Memory B cell (primary cell): ENCODE measurements at regions not wholly inside any gene's neighbourhood (a gene's known extent, or its start where the extent isn't known, plus 50 kb on each side); places are given as distances from the start of the nearest gene placed in this dataset.

Experiments
- ATAC-seq: fragments of 150-1000 bp; cut with Tn5 transposase; 2 replicates; pipeline ENCODE4 v1.10.0; 2021; ENCODE audit warnings: low read depth, mild to moderate bottlenecking, moderate library complexity
- DNase-seq, 2 donors: peaks; one replicate each; pipeline ENCODE4 v3.0.0; 2022; ENCODE audit warnings: low spot score in 2 of 2
- H3K27ac Mint-ChIP-seq: one replicate; pipeline ENCODE4 v1.8.0; 2022; ENCODE audit warnings: mild to moderate bottlenecking, moderate library complexity, mixed read lengths
- H3K27me3 Mint-ChIP-seq: one replicate; pipeline ENCODE4 v1.8.0; 2022; ENCODE audit warnings: mixed read lengths
- H3K36me3 Mint-ChIP-seq: one replicate; pipeline ENCODE4 v1.8.0; 2022; ENCODE audit warnings: mild to moderate bottlenecking, mixed read lengths
- H3K4me1 Mint-ChIP-seq: one replicate; pipeline ENCODE4 v1.8.0; 2022; ENCODE audit warnings: mixed read lengths
- H3K4me3 Mint-ChIP-seq: one replicate; pipeline ENCODE4 v1.8.0; 2022; ENCODE audit warnings: mild to moderate bottlenecking, moderate library complexity, mixed read lengths
- H3K9me3 Mint-ChIP-seq: one replicate; pipeline ENCODE4 v1.8.0; 2022; ENCODE audit warnings: mixed read lengths

DNA sequence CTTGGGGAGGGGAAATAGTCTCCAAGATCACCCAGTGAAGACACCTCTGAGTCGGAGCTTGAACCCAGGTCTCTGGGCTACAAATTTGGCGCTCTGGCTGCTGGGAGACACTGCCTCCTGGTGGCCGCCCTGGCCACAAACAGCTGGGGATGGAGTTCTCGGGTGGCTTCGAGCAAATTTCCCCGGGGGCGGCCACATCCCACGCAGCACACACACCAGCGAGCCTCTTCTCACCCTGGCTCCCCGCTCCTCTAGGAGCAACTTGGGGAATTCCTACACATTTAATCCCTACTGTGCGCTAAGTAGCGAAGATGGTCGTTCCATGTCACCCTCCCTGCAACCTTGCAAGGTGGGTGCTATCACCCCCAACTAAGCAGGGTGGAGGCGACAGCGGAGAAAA, 66.2 kb upstream of the BEGAIN start:
- ATAC-seq (peak; percentile 30), DNase-seq (no peak)
- H3K27me3 Mint-ChIP-seq = peaks cover 6% of the 10 kb centered on the region
- H3K4me3 Mint-ChIP-seq = peak overlapping the region; percentile 61
- H3K4me1 Mint-ChIP-seq = peaks cover 15% of the 10 kb centered on the region
- H3K9me3 Mint-ChIP-seq = no peaks in the 10 kb centered on the region
- H3K27ac Mint-ChIP-seq = no peak overlapping the region
- H3K36me3 Mint-ChIP-seq = no peaks in the 10 kb centered on the region

DNA sequence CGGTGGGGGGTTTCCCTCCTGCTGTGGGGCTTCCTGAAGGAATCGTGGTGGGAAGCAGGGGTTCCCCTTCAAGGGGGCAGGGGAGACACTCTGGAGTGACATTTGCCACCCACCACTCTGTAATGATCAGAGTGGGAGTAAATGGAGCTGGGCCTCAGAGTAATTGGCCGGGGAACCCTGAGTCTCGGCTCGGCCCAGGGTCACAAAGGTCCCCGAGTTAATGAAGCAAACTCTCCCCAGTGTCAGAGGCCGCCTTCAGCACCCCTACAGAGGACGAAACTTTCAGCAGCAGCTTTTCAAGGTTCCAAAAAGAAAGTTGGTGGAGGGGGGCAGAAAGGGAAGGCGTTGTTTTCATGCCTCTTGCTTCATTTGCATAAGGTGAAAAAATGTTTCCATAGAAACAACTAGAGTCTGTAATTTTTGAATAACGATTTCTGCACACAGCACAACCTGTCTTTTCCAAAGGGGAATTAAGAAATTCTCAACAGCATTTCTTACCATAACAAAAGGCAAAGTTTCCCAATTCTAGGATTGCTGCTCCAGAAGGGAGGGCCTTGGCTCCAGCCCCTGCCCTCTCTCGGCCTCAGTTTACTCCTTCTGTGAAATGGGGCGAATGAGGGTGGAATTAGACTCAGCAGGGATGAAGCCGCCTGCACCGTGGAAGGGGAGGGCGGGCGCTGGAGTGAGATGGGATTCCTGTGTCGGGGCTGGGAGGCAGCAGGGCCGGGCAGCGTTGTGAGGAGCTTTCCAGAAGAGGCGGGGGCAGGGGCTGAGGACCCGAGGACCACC, 67.0 kb upstream of the BEGAIN start:
- Mint-ChIP-seq H3K4me1 (peaks cover 15% of the 10 kb centered on the region), H3K36me3 (no peaks in the 10 kb centered on the region), H3K4me3 (peak overlapping the region; percentile 61), H3K27ac (no peak overlapping the region), H3K9me3 (no peaks in the 10 kb centered on the region), H3K27me3 (peaks cover 6% of the 10 kb centered on the region)
- ATAC-seq (peak; percentile 56), DNase-seq (no peak)

DNA sequence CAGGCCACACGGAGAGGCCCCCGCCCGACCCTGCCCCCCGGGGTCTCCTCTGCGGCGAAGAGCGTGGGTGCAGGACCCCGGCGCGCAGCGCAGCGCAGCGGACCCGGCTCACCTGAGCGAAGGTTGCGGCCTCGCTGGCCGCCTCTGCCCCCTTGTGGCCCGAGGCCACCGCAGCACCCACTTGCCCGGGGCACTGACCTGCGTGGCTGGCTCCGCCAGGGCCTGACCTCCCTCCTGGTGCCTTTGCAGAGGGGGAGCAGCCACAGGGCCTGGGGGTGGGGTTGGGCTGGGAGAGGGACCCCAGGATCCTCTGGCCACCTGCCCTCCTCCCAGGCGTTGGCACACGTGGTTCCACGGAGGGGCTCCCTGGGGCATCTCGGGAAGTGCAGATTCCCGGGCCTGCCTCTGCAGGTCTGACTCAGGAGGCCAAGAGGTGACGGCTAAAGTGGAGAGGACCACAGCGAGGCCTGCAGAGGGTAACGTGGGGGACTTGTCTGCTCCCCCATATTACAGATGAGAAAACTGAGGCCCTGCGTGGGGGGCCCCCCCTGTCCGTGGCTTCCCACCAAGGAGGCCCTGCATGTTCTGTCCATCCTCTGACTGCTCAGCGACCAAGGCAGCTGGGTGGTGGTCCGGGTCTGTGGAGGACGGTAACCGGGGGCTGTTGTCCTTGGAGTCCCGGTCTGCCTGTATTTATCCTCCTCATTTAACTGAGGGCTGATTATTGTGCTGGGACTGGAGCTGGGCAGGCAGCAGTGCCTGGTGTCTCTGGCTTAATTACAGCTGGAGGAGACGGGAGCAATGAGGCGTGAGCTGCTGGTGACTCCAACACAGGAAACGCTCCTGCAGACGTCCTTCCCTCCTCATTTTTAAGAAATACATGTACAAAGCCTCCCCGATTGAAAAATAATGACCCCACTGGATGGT, 67.9 kb upstream of the BEGAIN start:
- no peak overlapping the region for H3K27ac Mint-ChIP-seq
- ATAC-seq (peak; percentile 82), DNase-seq (peak; percentile 47 to 61)
- H3K27me3 Mint-ChIP-seq = peaks cover 6% of the 10 kb centered on the region
- peaks cover 15% of the 10 kb centered on the region for H3K4me1 Mint-ChIP-seq
- no peak overlapping the region for H3K4me3 Mint-ChIP-seq
- H3K9me3 Mint-ChIP-seq = no peaks in the 10 kb centered on the region
- H3K36me3 Mint-ChIP-seq = no peaks in the 10 kb centered on the region

DNA sequence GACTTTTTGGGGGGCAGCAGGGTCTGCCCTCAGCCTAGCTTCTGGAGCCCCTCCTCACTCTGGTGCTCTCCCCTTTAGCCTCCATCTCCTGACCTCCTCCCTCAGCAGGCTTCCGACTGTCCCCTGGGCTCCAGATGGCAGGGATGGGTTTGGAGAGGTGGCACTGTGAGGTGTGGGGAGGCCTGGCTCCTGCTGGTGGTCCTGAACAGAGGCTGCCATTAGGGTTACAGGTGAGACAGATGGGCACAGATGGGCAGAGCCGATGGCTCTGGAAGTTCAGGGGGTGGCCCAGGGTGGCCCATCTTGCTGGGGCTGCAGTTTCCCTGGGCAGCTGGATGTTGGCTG, 68.5 kb upstream of the BEGAIN start:
- Mint-ChIP-seq H3K36me3 (no peaks in the 10 kb centered on the region), H3K27me3 (peaks cover 6% of the 10 kb centered on the region), H3K4me1 (peaks cover 15% of the 10 kb centered on the region), H3K27ac (no peak overlapping the region), H3K4me3 (no peak overlapping the region), H3K9me3 (no peaks in the 10 kb centered on the region)
- ATAC-seq (no peak), DNase-seq (no peak)

DNA sequence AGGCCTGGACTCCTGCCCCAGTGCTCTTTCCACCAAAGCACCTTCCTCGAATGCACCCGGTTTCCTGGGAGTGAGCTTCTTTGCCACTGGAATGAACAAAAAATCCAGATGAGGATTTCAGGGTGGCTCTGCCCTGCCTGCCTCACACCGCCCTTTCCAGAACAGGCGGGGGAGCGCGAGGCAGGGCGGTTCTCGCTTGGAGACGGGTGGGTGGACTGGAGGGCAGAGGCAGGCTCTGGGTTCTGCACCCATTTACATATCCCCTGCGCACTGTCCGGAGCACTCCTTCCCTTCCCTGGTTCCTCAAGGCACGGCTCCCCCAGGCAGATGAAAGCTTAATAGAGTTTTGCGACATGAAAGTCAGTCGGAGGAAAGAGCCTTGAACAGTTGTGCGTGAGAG, 69.7 kb upstream of the DLK1 start:
- Mint-ChIP-seq H3K36me3 (no peaks in the 10 kb centered on the region), H3K4me3 (no peak overlapping the region), H3K9me3 (no peaks in the 10 kb centered on the region), H3K27me3 (peaks cover 4% of the 10 kb centered on the region), H3K27ac (no peak overlapping the region), H3K4me1 (peaks cover 15% of the 10 kb centered on the region)
- ATAC-seq (no peak), DNase-seq (no peak)

DNA sequence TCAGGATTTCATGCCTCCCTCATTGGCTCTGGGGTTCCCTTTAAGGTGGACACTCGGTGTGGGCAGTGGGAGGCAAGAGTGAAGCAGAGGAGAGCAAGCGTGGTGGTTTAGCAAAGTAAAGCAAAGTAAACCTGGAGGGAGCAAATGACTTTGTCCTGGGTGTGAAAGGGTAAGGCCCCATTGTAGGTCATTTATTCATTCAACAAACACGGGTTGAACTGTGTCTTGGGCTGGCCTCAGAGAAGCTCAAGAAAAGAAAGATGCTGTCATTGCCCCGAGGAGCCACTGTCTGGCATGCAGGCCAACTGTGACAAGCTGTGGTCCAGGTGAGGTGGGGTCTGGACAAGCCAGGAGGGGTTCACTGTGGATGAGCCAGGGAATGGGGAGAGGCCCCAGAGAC, 68.9 kb upstream of the DLK1 start:
- ATAC-seq (no peak), DNase-seq (no peak)
- Mint-ChIP-seq H3K27ac (no peak overlapping the region), H3K4me3 (no peak overlapping the region), H3K9me3 (no peaks in the 10 kb centered on the region), H3K4me1 (peaks cover 15% of the 10 kb centered on the region), H3K36me3 (no peaks in the 10 kb centered on the region), H3K27me3 (peaks cover 4% of the 10 kb centered on the region)

DNA sequence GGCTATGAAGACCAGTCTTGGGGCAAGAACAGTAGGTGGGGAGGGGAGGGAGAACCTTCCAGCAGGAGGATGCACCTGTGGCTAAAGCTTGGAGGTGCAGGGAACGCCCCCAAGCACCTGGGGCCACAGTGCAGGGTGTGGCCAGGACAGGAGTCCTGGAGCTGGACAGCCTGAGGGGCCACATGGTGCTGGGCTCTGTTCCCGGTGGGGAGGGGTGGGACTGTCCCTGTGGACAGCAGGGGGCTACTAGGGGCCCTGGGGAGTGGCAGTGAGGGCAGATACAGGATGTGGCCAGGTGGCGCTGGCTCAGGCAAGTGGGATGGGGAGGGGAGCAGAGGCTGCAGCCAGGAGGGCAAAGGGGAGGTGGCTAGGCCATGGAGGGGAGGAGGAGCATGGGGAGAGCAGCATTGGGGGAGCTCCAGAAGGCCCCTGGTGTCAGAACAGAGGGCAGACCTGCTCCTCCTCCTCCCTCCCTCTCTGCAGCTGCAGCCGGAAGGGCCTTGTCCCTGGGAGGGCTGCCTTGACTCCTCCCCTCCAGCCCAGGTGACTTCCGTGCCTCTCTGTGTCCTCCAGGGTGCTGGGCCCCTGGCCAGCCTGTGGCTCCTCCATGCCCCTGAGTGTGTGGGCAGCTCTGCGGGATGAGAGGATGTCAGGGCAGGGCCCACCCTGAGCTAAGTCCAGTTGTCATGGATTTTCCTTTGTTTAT, 68.4 kb upstream of the DLK1 start:
- peaks cover 15% of the 10 kb centered on the region for H3K4me1 Mint-ChIP-seq
- no peak overlapping the region for H3K4me3 Mint-ChIP-seq
- ATAC-seq (no peak), DNase-seq (no peak)
- H3K36me3 Mint-ChIP-seq = no peaks in the 10 kb centered on the region
- no peaks in the 10 kb centered on the region for H3K9me3 Mint-ChIP-seq
- peaks cover 4% of the 10 kb centered on the region for H3K27me3 Mint-ChIP-seq
- no peak overlapping the region for H3K27ac Mint-ChIP-seq

DNA sequence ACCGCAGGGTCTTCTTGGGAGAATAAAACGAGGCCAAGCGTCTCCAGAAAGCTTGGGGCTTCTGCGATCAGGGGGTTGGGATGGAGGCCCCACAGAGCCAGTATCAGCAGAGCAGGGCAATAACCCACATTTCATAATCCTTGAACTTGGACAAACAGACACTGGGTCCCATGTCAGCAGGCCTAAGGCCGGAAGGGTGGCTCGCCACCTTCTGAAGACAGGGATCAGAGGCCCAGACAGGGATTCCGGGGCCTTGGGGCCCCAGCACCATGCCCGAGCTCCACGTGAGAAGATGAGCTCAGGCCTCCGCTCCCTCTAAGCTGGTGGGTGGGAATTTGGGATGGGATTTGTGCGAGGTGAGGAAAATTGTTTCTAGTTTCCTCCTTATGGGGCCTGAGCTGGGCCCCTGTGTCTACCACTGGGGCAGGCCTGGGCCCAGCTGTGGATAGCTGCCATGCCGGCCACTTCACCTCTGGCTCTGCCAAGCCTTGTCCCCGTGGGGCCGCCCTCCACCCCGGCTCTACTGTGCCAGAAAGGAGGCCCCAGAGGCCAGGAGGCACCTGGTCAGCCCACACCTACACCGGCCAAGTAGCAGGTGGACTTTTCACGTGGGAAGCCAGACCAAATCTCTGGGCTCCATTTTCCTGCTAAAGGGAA, 67.2 kb upstream of the DLK1 start:
- no peak overlapping the region for H3K27ac Mint-ChIP-seq

DNA sequence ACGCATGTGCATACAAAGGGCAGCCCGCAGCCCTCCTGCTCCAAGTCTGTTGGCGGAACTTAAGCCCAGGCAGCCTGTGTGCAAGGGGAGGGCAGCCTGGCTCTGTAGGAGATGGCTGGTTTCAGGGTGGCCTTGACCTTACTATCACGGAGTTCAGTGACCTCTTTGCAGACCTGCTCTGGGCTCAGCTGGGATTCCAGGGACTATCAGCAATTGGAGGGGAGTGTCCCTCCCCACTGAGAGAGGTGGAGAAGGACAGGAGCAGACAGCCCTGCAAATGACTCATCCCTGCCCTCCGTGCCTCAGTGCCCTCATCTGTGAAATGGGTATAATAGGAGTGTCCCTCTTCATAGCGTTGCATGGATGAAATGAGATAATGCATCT, 66.2 kb upstream of the DLK1 start:
- no peak for ATAC-seq
- DNase-seq = no peak
- H3K36me3 Mint-ChIP-seq = no peaks in the 10 kb centered on the region
- H3K4me3 Mint-ChIP-seq = no peak overlapping the region
- H3K27me3 Mint-ChIP-seq = peaks cover 2% of the 10 kb centered on the region
- H3K9me3 Mint-ChIP-seq = no peaks in the 10 kb centered on the region
- H3K4me1 Mint-ChIP-seq = peaks cover 4% of the 10 kb centered on the region
- no peak overlapping the region for H3K27ac Mint-ChIP-seq

More for the DNA sequence above, 67.2 kb upstream of the DLK1 start:
- Mint-ChIP-seq H3K4me3 (no peak overlapping the region), H3K36me3 (no peaks in the 10 kb centered on the region), H3K4me1 (peaks cover 4% of the 10 kb centered on the region), H3K9me3 (no peaks in the 10 kb centered on the region), H3K27me3 (peaks cover 2% of the 10 kb centered on the region)
- no peak for DNase-seq
- no peak for ATAC-seq

DNA sequence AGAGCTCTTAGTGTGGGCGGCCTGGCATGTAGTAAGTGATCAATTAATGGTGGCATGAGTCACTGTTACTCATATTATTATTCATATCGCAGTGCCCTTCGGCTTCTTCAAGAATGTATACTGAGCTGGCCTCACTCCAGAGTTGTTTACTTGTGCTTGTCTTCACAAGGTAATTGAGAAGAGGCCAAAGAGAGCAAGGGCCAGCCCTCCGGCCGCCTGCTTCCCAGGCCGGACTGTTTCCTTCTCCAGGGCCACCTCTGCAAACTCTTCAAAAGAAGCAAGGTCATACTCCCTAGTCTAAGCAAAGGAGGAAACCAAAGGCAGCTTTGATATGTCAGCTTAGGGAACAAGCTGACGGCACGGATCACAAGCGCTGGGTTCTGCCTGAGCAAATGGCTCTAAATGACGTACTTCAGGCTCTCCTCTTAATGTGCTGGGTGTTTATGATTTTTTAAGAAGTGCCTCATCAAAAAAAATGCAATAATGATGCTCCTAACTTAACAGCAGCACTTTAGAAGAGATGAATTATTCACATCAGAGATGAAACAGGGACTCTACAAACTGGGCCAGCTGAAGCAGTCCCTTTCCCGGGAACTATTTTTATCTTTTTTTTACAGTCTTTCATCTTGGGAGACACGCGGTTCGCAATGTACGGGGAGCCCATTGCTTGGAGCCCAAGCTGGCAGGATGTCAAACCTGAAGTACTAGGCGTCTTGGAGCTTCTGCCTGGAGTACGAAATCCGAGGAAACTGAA, 65.6 kb upstream of the DLK1 start:
- no peak for DNase-seq
- Mint-ChIP-seq H3K9me3 (no peaks in the 10 kb centered on the region), H3K27me3 (peaks cover 1% of the 10 kb centered on the region), H3K4me1 (peaks cover 4% of the 10 kb centered on the region), H3K4me3 (no peak overlapping the region), H3K36me3 (no peaks in the 10 kb centered on the region), H3K27ac (no peak overlapping the region)
- ATAC-seq = no peak

DNA sequence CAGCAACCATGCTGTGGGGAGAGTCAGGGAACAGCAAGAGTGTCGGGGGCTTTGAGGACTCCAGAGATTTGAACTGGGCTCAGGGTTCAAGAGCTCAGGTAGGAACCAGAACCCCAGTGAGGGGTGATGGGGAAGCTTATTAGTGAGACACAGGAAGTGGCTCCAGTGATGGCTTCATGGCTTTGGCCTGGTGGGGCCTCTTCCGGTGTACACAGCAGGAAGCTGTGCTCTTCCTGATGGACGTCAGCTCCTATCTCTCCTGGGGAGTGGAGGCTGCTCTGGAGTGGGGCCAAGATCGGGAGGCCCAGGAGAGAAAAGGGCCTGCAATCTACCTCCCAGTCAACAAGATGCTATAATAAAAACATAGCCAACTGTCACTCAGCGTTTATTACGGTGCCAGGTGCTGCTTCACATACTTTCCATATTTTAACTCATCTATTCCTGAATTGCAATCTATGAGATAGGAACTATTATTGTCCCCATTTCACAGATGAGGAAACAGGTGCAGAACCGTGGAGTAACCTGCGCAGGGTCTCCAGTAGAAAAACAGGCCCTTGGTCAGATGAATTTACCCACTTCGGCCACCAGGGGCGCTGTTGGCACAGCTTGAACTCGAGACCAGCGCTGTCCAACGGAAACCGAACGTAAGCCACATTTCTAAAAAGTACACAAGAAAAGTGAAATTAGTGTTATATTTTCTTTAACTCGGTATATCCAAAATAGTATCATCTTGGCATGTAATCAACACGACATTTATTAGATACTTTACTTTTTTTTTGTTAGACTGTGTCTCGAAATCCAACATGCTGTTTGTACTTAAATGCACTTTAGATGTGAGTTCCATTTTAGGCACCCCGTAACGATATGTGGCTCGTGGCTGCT, 63.6 kb upstream of the DLK1 start:
- H3K4me3 Mint-ChIP-seq = no peak overlapping the region
- peaks cover 5% of the 10 kb centered on the region for H3K27me3 Mint-ChIP-seq
- H3K27ac Mint-ChIP-seq = no peak overlapping the region
- no peaks in the 10 kb centered on the region for H3K36me3 Mint-ChIP-seq
- no peaks in the 10 kb centered on the region for H3K4me1 Mint-ChIP-seq
- DNase-seq (peak; percentile 47 to 52), ATAC-seq (peak; percentile 42)
- H3K9me3 Mint-ChIP-seq = no peaks in the 10 kb centered on the region

DNA sequence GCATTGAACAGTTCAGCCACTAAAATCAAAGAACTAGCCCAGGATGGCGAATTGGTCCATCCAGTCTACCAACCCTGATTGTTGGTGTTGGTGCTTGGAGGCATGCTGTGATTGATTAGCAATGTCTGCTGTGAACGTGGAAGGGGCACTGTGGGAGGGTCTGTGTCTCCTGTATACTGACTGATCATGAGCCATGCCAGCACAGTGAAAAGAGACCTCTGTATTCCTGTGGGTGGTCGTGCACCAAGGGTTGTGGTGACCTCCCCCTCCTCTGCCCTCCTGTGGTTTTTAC, 63.0 kb upstream of the DLK1 start:
- no peak for DNase-seq
- Mint-ChIP-seq H3K4me1 (no peaks in the 10 kb centered on the region), H3K27ac (no peak overlapping the region), H3K9me3 (no peaks in the 10 kb centered on the region), H3K36me3 (no peaks in the 10 kb centered on the region), H3K4me3 (no peak overlapping the region), H3K27me3 (peaks cover 7% of the 10 kb centered on the region)
- ATAC-seq = no peak

DNA sequence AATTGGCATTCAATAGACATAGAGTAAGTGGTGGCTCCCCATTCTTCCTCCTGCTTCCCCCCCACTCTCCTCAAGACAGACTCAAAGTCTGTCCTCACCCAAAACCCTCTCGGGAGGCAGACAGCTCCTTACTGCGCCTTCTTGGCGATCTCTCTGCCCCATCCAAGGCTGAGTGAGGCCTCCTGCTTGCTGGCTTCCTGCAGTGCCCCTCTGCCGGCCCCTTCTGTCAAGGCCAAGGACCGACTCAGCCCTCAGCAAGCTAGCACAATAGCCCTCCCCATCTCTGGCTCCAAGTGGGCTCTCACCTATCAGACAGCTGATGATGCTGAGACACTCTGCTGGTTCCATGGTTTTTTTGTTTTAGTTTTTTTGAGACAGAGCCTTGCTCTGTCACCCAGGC, 62.5 kb upstream of the DLK1 start:
- Mint-ChIP-seq H3K4me1 (no peaks in the 10 kb centered on the region), H3K9me3 (no peaks in the 10 kb centered on the region), H3K27ac (no peak overlapping the region), H3K36me3 (no peaks in the 10 kb centered on the region), H3K27me3 (peaks cover 7% of the 10 kb centered on the region), H3K4me3 (no peak overlapping the region)
- no peak for ATAC-seq
- DNase-seq = no peak
